Neural crest cell (in vitro differentiated cells): ENCODE measurements at regions not wholly inside any gene's neighbourhood (a gene's known extent, or its start where the extent isn't known, plus 50 kb on each side); places are given as distances from the start of the nearest gene placed in this dataset.
"Not testable (repeated sequence)": the region's sequence is repeated elsewhere in the genome, so short reads cannot be mapped to it uniquely, and the experiment has no call there.

Experiments used
- DNase-seq: peaks from one replicate; pipeline ENCODE4 v3.0.0; 2021; ENCODE audit warnings: low read depth, mixed read lengths, low spot score
- H3K27ac Mint-ChIP-seq: one replicate; pipeline ENCODE4 v1.8.0; 2021; ENCODE audit warnings: mild to moderate bottlenecking, mixed read lengths; ENCODE audit not compliant: unreplicated experiment
- H3K27me3 Mint-ChIP-seq: 2 replicates; pipeline ENCODE4 v1.8.0; 2021; ENCODE audit warnings: low read depth, mild to moderate bottlenecking, mixed read lengths
- H3K36me3 Mint-ChIP-seq: 2 replicates; pipeline ENCODE4 v1.8.0; 2021; ENCODE audit warnings: low read depth, mild to moderate bottlenecking, mixed read lengths
- H3K4me1 Mint-ChIP-seq: 2 replicates; pipeline ENCODE4 v1.8.0; 2021; ENCODE audit warnings: mixed read lengths
- H3K4me3 Mint-ChIP-seq: one replicate; pipeline ENCODE4 v1.8.0; 2021; ENCODE audit warnings: mild to moderate bottlenecking, mixed read lengths
- H3K9me3 Mint-ChIP-seq: 2 replicates; pipeline ENCODE4 v1.8.0; 2021; ENCODE audit warnings: mixed read lengths
- CTCF ChIP-seq: fragments of 200-600 bp; sonication (generic); conservative IDR thresholded peaks from 2 replicates; pipeline ENCODE4 v1.5.0; 2021; ENCODE audit warnings: antibody characterized with exemption, mild to moderate bottlenecking

GRCh38 chr5:32951878-32952277 is 240.8 kb downstream of the NPR3 start:
- H3K9me3 Mint-ChIP-seq = no peaks in the 10 kb centered on the region
- no peak for TF ChIP-seq CTCF
- no peaks in the 10 kb centered on the region for H3K27me3 Mint-ChIP-seq
- peaks cover 5% of the 10 kb centered on the region for H3K4me1 Mint-ChIP-seq
- no peak for DNase-seq
- no peak overlapping the region for H3K4me3 Mint-ChIP-seq
- no peaks in the 10 kb centered on the region for H3K36me3 Mint-ChIP-seq
- no peak overlapping the region for H3K27ac Mint-ChIP-seq

DNA sequence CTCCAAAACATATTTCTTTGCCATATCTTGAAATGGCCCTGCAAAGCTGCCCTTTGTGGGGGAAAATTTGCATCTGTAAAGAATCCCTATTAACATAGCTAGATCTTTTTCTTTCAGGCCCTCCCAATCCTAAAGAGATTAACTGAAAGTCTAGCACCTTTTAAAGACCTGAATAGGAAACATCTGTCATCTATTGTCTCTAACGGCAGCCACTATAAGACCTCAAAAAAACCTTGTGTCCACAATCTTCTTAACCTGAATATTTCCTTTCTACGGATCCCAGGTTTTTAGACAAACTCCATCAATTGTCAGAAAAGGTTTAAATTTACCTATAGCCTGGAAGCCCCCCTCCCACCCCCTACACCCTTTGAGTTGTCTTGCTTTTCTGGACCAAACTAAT is 241.3 kb downstream of the NPR3 start:
- not testable (repeated sequence) for H3K27ac Mint-ChIP-seq, H3K4me1 Mint-ChIP-seq, H3K9me3 Mint-ChIP-seq, H3K27me3 Mint-ChIP-seq, DNase-seq, H3K4me3 Mint-ChIP-seq, H3K36me3 Mint-ChIP-seq

DNA sequence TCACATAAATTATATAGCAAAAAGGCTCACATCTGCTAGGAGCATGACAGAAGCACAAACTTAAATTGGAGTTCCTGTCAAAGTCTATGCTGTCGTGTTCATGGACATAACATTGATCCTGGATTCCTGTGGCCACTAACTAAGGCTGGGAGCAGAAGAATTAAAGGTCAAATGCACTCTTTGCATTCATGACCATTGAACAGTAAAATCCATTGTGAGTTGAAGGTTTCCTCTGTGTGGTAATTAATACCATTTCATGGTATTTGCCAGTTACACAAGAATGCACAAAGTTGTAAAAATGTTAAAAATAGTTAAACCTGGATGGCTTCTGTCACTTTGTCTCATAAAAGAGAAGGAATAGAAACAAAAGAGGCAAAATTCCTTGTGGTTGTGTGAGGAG is 242.6 kb downstream of the NPR3 start:
- Mint-ChIP-seq H3K9me3 (peaks cover 3% of the 10 kb centered on the region), H3K27me3 (no peaks in the 10 kb centered on the region), H3K27ac (no peak overlapping the region), H3K4me3 (no peak overlapping the region), H3K4me1 (peaks cover 5% of the 10 kb centered on the region), H3K36me3 (no peaks in the 10 kb centered on the region)
- TF ChIP-seq CTCF = no peak
- DNase-seq = no peak

GRCh38 chr5:32955814-32956213 is 244.7 kb downstream of the NPR3 start:
- Mint-ChIP-seq H3K9me3 (peaks cover 3% of the 10 kb centered on the region), H3K27ac (no peak overlapping the region)

DNA sequence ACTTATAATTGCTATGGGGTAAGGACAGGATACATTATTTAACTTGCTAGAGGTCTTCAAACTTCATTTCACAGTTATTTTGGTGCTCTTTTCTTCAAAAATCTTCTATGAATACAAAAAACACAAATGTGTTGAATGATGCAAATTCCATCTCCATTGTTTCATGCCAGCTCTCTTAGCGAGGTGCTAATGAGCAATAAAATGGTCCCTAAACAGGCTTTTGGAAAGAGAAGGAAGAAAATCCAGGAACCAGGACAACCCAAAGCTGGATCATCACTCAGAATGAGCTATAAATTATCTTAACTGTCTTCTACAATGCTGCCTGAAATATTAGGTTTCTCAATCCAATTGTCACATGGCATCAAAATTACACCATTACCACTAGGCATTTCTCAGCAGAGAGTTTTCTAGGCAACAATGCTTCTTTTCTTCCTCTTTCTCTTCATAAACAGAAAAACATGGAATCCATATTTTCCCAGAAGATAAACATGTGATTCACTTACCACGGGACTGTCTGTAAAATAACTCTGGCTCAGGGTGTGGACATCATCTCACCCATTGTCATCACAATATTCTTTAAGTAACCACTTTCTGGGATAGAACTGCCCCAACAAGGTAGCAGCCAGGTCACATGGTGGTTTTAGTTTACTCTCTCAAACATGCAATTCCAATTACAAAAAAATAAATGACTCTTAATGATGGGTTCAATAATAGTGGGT is 249.4 kb downstream of the NPR3 start:
- Mint-ChIP-seq H3K4me3 (no peak overlapping the region), H3K27ac (no peak overlapping the region), H3K36me3 (no peaks in the 10 kb centered on the region), H3K9me3 (peaks cover 9% of the 10 kb centered on the region), H3K27me3 (no peaks in the 10 kb centered on the region), H3K4me1 (no peaks in the 10 kb centered on the region)
- TF ChIP-seq CTCF = no peak
- no peak for DNase-seq

More at GRCh38 chr5:32955814-32956213, 244.7 kb downstream of the NPR3 start:
- TF ChIP-seq CTCF = no peak
- DNase-seq = no peak
- Mint-ChIP-seq H3K4me3 (no peak overlapping the region), H3K27me3 (no peaks in the 10 kb centered on the region), H3K36me3 (no peaks in the 10 kb centered on the region), H3K4me1 (peaks cover 5% of the 10 kb centered on the region)

- no peaks in the 10 kb centered on the region for H3K4me1 Mint-ChIP-seq
Observed at GRCh38 chr5:32961059-32961415, 249.9 kb downstream of the NPR3 start.

More at GRCh38 chr5:32961059-32961415, 249.9 kb downstream of the NPR3 start:
- no peak for TF ChIP-seq CTCF
- Mint-ChIP-seq H3K27ac (no peak overlapping the region), H3K27me3 (no peaks in the 10 kb centered on the region), H3K36me3 (no peaks in the 10 kb centered on the region), H3K9me3 (peaks cover 9% of the 10 kb centered on the region), H3K4me3 (no peak overlapping the region)
- DNase-seq = no peak
